ENCODE measurements at regions not wholly inside any gene's neighbourhood (a gene's known extent, or its start where the extent isn't known, plus 50 kb on each side); places are given as distances from the start of the nearest gene placed in this dataset.

GRCh38 chr5:152631221-152631620 is 226.1 kb upstream of the NMUR2 start:
- TF ChIP-seq, protein P1, sequence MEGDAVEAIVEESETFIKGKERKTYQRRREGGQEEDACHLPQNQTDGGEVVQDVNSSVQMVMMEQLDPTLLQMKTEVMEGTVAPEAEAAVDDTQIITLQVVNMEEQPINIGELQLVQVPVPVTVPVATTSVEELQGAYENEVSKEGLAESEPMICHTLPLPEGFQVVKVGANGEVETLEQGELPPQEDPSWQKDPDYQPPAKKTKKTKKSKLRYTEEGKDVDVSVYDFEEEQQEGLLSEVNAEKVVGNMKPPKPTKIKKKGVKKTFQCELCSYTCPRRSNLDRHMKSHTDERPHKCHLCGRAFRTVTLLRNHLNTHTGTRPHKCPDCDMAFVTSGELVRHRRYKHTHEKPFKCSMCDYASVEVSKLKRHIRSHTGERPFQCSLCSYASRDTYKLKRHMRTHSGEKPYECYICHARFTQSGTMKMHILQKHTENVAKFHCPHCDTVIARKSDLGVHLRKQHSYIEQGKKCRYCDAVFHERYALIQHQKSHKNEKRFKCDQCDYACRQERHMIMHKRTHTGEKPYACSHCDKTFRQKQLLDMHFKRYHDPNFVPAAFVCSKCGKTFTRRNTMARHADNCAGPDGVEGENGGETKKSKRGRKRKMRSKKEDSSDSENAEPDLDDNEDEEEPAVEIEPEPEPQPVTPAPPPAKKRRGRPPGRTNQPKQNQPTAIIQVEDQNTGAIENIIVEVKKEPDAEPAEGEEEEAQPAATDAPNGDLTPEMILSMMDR (IDR thresholded peaks at IDR 0.05), result no peak
- TF ChIP-seq POLR2A (IDR thresholded peaks at IDR 0.05), result no peak

Data from Peyer's patch (tissue), 4 donors.